IPS DF 6.9 (cell line): ENCODE measurements at regions not wholly inside any gene's neighbourhood (a gene's known extent, or its start where the extent isn't known, plus 50 kb on each side); places are given as distances from the start of the nearest gene placed in this dataset.

Experiments
- DNase-seq: peaks from one replicate; pipeline ENCODE4 v3.0.0-alpha.2; 2013; ENCODE audit warnings: low read depth, low spot score
- H3K27ac ChIP-seq: one replicate; pipeline ENCODE4 v1.5.1; 2013; ENCODE audit warnings: low read length, control low read depth
- H3K27me3 ChIP-seq: 2 replicates; pipeline ENCODE4 v1.6.1; 2013; ENCODE audit warnings: mild to moderate bottlenecking, low read length; ENCODE audit not compliant: control insufficient read depth, insufficient read depth
- H3K36me3 ChIP-seq: 2 replicates; pipeline ENCODE4 v1.6.1; 2013; ENCODE audit warnings: low read length; ENCODE audit not compliant: control insufficient read depth, insufficient read depth
- H3K4me1 ChIP-seq: 2 replicates; pipeline ENCODE4 v1.6.1; 2013; ENCODE audit warnings: low read length; ENCODE audit not compliant: control insufficient read depth, insufficient read depth
- H3K4me3 ChIP-seq: 2 replicates; pipeline ENCODE4 v1.5.1; 2013; ENCODE audit warnings: mild to moderate bottlenecking, low read length
- H3K9me3 ChIP-seq: 2 replicates; pipeline ENCODE4 v1.6.1; 2013; ENCODE audit warnings: low read length, inconsistent platforms; ENCODE audit not compliant: control insufficient read depth, insufficient read depth
- WGBS: extraction: QIAGEN DNeasy Blood & Tissue Kit; methylation state at CpG from one replicate; pipeline ENCODE4 v1.1.7; 2013; ENCODE audit warnings: mixed read lengths, missing lambda C conversion rate; ENCODE audit not compliant: insufficient read length, insufficient coverage; 5-methylcytosine and 5-hydroxymethylcytosine counted together

- H3K27ac ChIP-seq, result no peak overlapping the region
- no peaks in the 10 kb centered on the region for H3K36me3 ChIP-seq
- no peaks in the 10 kb centered on the region for H3K27me3 ChIP-seq
- no peak for DNase-seq
- H3K4me3 ChIP-seq, result no peak overlapping the region
- H3K9me3 ChIP-seq, result no peaks in the 10 kb centered on the region
- H3K4me1 ChIP-seq, result no peaks in the 10 kb centered on the region
These were observed 234.5 kb downstream of the IPO8 start for GRCh38 chr12:30461026-30461615.

GRCh38 chr12:30458453-30458852, 237.2 kb downstream of the IPO8 start:
- Histone ChIP-seq H3K27ac (no peak overlapping the region), H3K4me3 (no peak overlapping the region), H3K9me3 (no peaks in the 10 kb centered on the region), H3K4me1 (no peaks in the 10 kb centered on the region), H3K36me3 (no peaks in the 10 kb centered on the region), H3K27me3 (no peaks in the 10 kb centered on the region)
- no CpG with 5 or more reads among the region's 3 CpGs for WGBS
- no peak for DNase-seq

- no peaks in the 10 kb centered on the region for H3K36me3 ChIP-seq
- no peaks in the 10 kb centered on the region for H3K9me3 ChIP-seq
- no peaks in the 10 kb centered on the region for H3K27me3 ChIP-seq
- H3K4me3 ChIP-seq, result no peak overlapping the region
- H3K27ac ChIP-seq, result no peak overlapping the region
- WGBS, result no CpG with 5 or more reads among the region's 3 CpGs
- no peak for DNase-seq
- no peaks in the 10 kb centered on the region for H3K4me1 ChIP-seq
These were observed 237.9 kb downstream of the IPO8 start for GRCh38 chr12:30457621-30458289.

- no peak for DNase-seq
- no CpG with 5 or more reads among the region's 2 CpGs for WGBS
These were observed 244.8 kb downstream of the IPO8 start for GRCh38 chr12:30450872-30451271.

GRCh38 chr12:30450226-30450625, 245.4 kb downstream of the IPO8 start:
- no peaks in the 10 kb centered on the region for H3K9me3 ChIP-seq
- no peak overlapping the region for H3K27ac ChIP-seq

More at GRCh38 chr12:30450872-30451271, 244.8 kb downstream of the IPO8 start:
- no peak overlapping the region for H3K27ac ChIP-seq
- H3K36me3 ChIP-seq, result no peaks in the 10 kb centered on the region
- H3K27me3 ChIP-seq, result no peaks in the 10 kb centered on the region
- no peaks in the 10 kb centered on the region for H3K4me1 ChIP-seq
- no peaks in the 10 kb centered on the region for H3K9me3 ChIP-seq
- H3K4me3 ChIP-seq, result no peak overlapping the region

GRCh38 chr12:30448038-30448437, 247.6 kb downstream of the IPO8 start:
- no peaks in the 10 kb centered on the region for H3K9me3 ChIP-seq
- no peak for DNase-seq
- H3K4me1 ChIP-seq, result no peaks in the 10 kb centered on the region
- WGBS, result no CpG with 5 or more reads among the region's 2 CpGs
- H3K36me3 ChIP-seq, result no peaks in the 10 kb centered on the region
- no peak overlapping the region for H3K27ac ChIP-seq
- H3K4me3 ChIP-seq, result no peak overlapping the region
- H3K27me3 ChIP-seq, result no peaks in the 10 kb centered on the region

More at GRCh38 chr12:30450226-30450625, 245.4 kb downstream of the IPO8 start:
- no peaks in the 10 kb centered on the region for H3K27me3 ChIP-seq
- no peaks in the 10 kb centered on the region for H3K36me3 ChIP-seq
- no peak for DNase-seq
- no peak overlapping the region for H3K4me3 ChIP-seq
- no peaks in the 10 kb centered on the region for H3K4me1 ChIP-seq

GRCh38 chr12:30447061-30447750, 248.5 kb downstream of the IPO8 start:
- H3K27ac ChIP-seq, result no peak overlapping the region
- no peaks in the 10 kb centered on the region for H3K27me3 ChIP-seq

GRCh38 chr12:30442461-30442860, 253.2 kb downstream of the IPO8 start:
- Histone ChIP-seq H3K9me3 (no peaks in the 10 kb centered on the region), H3K4me3 (no peak overlapping the region), H3K4me1 (no peaks in the 10 kb centered on the region), H3K36me3 (no peaks in the 10 kb centered on the region), H3K27ac (no peak overlapping the region), H3K27me3 (no peaks in the 10 kb centered on the region)
- no peak for DNase-seq

More at GRCh38 chr12:30447061-30447750, 248.5 kb downstream of the IPO8 start:
- WGBS, result no CpG with 5 or more reads among the region's 6 CpGs
- H3K4me3 ChIP-seq, result no peak overlapping the region
- no peaks in the 10 kb centered on the region for H3K9me3 ChIP-seq
- no peaks in the 10 kb centered on the region for H3K36me3 ChIP-seq
- no peaks in the 10 kb centered on the region for H3K4me1 ChIP-seq
- DNase-seq, result no peak

GRCh38 chr12:30440826-30441602, 254.7 kb downstream of the IPO8 start:
- Histone ChIP-seq H3K4me3 (no peak overlapping the region), H3K36me3 (no peaks in the 10 kb centered on the region), H3K27ac (no peak overlapping the region), H3K4me1 (no peaks in the 10 kb centered on the region), H3K27me3 (no peaks in the 10 kb centered on the region), H3K9me3 (no peaks in the 10 kb centered on the region)
- no CpG with 5 or more reads among the region's 7 CpGs for WGBS
- DNase-seq, result peak; percentile 27

- H3K27ac ChIP-seq, result no peak overlapping the region
- no peak overlapping the region for H3K4me3 ChIP-seq
- no CpG with 5 or more reads among the region's 4 CpGs for WGBS
- no peak for DNase-seq
- no peaks in the 10 kb centered on the region for H3K9me3 ChIP-seq
- H3K27me3 ChIP-seq, result no peaks in the 10 kb centered on the region
- H3K4me1 ChIP-seq, result no peaks in the 10 kb centered on the region
- no peaks in the 10 kb centered on the region for H3K36me3 ChIP-seq
These were observed 256.5 kb downstream of the IPO8 start for GRCh38 chr12:30439201-30439600.
